Ectodermal cell (in vitro differentiated cells): ENCODE measurements at regions not wholly inside any gene's neighbourhood (a gene's known extent, or its start where the extent isn't known, plus 50 kb on each side); places are given as distances from the start of the nearest gene placed in this dataset.

ENCODE experiments used
- H3K27ac ChIP-seq: 2 replicates; pipeline ENCODE4 v1.7.0; 2013; ENCODE audit warnings: mild to moderate bottlenecking, low read depth, low read length; ENCODE audit not compliant: insufficient read depth, poor library complexity, severe bottlenecking
- H3K27me3 ChIP-seq: 2 replicates; pipeline ENCODE4 v1.7.0; 2013; ENCODE audit warnings: mild to moderate bottlenecking, low read length; ENCODE audit not compliant: insufficient read depth, control insufficient read depth, poor library complexity, severe bottlenecking
- H3K36me3 ChIP-seq: one replicate; pipeline ENCODE4 v1.7.0; 2013; ENCODE audit warnings: low read length; ENCODE audit not compliant: control insufficient read depth, insufficient read depth
- H3K4me1 ChIP-seq: one replicate; pipeline ENCODE4 v1.7.0; 2013; ENCODE audit warnings: low read length; ENCODE audit not compliant: control insufficient read depth, insufficient read depth
- H3K4me3 ChIP-seq: 2 replicates; pipeline ENCODE4 v1.7.0; 2013; ENCODE audit warnings: low read depth, low read length, control low read depth; ENCODE audit not compliant: insufficient read depth
- H3K9me3 ChIP-seq: 2 replicates; pipeline ENCODE4 v1.7.0; 2013; ENCODE audit warnings: mild to moderate bottlenecking, low read length, moderate library complexity; ENCODE audit not compliant: control insufficient read depth
- WGBS, 2 experiments: methylation state at CpG; one replicate each; pipeline ENCODE4 v1.1.7; 2013; ENCODE audit warnings: missing lambda C conversion rate in 2 of 2; 5-methylcytosine and 5-hydroxymethylcytosine counted together

DNA sequence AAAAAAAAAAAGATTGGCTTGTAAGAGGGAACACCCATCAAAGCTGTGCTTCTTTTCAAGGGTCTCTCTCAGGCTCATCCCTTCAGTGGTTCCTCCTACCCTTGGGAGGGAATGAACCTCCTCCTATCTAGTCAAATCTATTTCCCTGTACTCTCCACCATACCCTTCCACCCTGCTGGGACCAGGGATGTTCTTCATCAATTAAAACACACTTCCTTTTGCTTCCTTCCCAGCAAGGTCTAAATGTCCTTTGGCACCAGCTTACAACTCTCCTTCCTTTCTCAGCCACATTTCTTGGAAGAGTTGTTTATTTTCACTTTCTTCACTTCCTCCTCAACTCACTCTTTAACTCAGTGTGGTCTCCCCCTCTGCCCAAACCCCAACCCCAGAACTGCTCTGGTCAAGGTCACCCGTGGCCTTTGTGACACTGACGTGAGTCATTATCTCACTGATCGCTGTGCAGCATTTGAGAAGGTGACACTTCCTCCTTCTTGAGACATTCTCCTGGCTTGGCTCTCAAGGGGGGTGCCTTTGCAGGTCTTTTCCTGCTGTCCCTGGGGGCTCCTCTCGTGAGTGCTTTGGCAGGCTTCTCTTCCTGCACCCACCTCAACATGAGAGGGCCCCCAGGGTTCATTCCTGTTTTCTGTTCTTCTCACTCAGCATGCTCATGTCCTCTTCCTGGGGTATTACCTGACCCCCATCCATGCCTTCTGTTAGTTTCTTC lies 210.5 kb upstream of the TLE3 start:
- 85 to 90% methylated on average over 4 of the region's 4 CpGs for WGBS, 2 experiments
- no peaks in the 10 kb centered on the region for H3K9me3 ChIP-seq
- no peaks in the 10 kb centered on the region for H3K27me3 ChIP-seq
- no peaks in the 10 kb centered on the region for H3K36me3 ChIP-seq
- H3K27ac ChIP-seq = no peak overlapping the region
- no peak overlapping the region for H3K4me3 ChIP-seq
- H3K4me1 ChIP-seq = no peaks in the 10 kb centered on the region

DNA sequence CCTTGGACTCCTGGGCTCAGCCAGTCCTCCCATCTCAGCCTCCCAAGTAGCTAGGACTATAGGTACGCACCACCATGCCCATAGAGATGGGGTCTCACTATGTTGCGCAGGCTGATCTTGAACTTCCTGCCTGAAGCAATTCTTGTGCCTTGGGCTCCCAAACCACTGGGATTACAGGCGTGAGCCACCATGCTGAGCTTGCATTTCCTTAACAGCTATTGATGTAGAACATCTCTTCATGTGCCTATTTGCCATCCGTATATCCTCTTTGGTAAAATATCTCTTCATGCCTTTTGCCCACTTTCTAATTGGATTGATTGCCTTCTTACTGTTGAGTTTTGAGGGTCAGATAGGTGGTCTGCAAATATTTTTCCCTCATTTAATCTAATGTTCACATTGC lies 208.9 kb upstream of the TLE3 start:
- 92 to 93% methylated on average over 4 of the region's 4 CpGs for WGBS, 2 experiments

DNA sequence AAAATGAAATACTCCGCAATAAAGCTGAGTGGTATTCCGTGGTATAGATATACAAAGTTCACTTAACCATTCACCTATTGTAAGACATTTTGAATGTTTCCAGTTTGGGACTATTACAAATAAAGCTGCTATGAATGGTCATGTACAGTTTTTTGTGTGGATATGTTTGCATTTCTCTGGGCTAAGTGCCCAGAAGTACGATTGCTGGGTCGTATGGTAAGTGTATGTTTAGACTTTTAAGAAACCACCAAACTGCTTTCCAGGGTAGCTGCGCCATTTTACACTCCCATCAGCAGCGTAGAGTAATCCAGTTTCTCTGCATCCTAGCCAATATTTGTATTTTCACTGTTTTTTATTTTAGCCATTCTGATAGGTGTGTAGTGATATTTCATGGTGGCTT lies 208.4 kb upstream of the TLE3 start:
- H3K9me3 ChIP-seq = no peaks in the 10 kb centered on the region
- no peak overlapping the region for H3K27ac ChIP-seq
- no peaks in the 10 kb centered on the region for H3K36me3 ChIP-seq
- H3K4me1 ChIP-seq = no peaks in the 10 kb centered on the region
- 91 to 95% methylated on average over 4 to 5 of the region's 6 CpGs for WGBS, 2 experiments
- H3K4me3 ChIP-seq = no peak overlapping the region
- H3K27me3 ChIP-seq = no peaks in the 10 kb centered on the region

More for the DNA sequence above, 208.9 kb upstream of the TLE3 start:
- H3K36me3 ChIP-seq = no peaks in the 10 kb centered on the region
- no peaks in the 10 kb centered on the region for H3K4me1 ChIP-seq
- H3K27me3 ChIP-seq = no peaks in the 10 kb centered on the region
- H3K9me3 ChIP-seq = no peaks in the 10 kb centered on the region
- no peak overlapping the region for H3K4me3 ChIP-seq
- no peak overlapping the region for H3K27ac ChIP-seq

DNA sequence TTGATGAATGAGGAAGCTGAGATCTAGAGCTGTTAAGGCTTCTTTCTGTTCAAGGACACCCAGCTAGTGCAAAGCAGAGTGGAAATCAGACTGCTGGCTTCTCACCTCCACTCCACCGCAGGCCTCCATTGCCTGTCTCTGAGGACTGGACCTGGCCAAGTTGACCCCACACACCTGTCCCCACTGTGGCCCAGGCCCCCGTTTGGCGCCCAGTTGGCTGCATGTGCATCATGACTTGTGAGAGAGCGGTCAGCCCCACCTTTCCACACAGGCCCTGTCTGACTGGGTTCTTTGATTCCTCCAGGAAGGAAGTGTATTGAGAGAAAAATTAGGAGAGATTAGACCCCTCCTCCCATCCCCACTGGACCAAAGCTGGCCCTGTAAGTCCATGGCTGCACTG lies 206.3 kb upstream of the TLE3 start:
- Histone ChIP-seq H3K27me3 (no peaks in the 10 kb centered on the region), H3K4me1 (no peaks in the 10 kb centered on the region), H3K36me3 (no peaks in the 10 kb centered on the region), H3K4me3 (no peak overlapping the region), H3K9me3 (no peaks in the 10 kb centered on the region), H3K27ac (no peak overlapping the region)
- 95 to 96% methylated on average over 4 of the region's 4 CpGs for WGBS, 2 experiments

DNA sequence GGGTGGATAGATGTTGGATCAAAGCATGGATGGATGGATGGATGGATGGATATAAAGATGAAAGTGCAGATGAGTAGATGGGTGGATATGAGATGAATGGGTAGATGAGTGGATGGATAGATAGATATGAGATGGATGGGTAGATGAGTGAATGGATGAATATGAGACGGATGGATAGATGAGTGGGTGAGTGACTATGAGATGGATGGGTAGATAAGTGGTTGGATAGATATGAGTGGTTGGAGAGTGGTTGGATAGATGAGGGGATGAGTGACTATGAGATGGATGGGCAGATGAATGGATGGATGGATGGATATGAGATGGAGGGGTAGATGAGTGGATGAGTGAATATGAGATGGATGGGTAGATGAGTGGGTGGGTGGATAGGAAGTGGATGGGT lies 204.6 kb upstream of the TLE3 start:
- no peaks in the 10 kb centered on the region for H3K9me3 ChIP-seq
- H3K4me3 ChIP-seq = no peak overlapping the region
- H3K27me3 ChIP-seq = no peaks in the 10 kb centered on the region
- H3K36me3 ChIP-seq = no peaks in the 10 kb centered on the region
- whole genome bisulfite sequencing, 2 experiments = 86 to 89% methylated on average over 1 of the region's 1 CpG
- H3K4me1 ChIP-seq = no peaks in the 10 kb centered on the region
- no peak overlapping the region for H3K27ac ChIP-seq

DNA sequence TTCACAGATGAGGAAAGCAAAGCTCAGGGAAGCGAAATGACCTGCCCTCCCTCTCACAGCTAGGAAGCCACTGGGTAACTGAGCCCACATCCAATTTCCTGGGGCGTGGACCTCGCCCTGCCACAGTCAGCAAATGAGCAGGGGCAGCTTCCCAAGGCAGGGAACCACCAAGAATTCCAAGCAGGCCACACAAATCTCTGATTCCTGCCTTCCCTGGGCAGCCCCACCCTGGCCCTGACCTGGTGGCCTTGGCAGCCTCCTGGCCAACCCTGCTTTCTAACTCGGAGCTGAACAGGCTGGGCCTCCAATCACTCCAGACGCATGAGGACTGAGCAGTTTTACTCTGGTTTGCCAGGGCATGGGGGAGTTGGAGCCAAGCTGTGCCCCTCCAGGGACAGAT lies 203.7 kb upstream of the TLE3 start:
- no peaks in the 10 kb centered on the region for H3K4me1 ChIP-seq
- no peak overlapping the region for H3K27ac ChIP-seq
- H3K36me3 ChIP-seq = no peaks in the 10 kb centered on the region
- WGBS, 2 experiments = 89 to 92% methylated on average over 5 of the region's 5 CpGs
- no peaks in the 10 kb centered on the region for H3K27me3 ChIP-seq
- no peak overlapping the region for H3K4me3 ChIP-seq
- H3K9me3 ChIP-seq = no peaks in the 10 kb centered on the region

DNA sequence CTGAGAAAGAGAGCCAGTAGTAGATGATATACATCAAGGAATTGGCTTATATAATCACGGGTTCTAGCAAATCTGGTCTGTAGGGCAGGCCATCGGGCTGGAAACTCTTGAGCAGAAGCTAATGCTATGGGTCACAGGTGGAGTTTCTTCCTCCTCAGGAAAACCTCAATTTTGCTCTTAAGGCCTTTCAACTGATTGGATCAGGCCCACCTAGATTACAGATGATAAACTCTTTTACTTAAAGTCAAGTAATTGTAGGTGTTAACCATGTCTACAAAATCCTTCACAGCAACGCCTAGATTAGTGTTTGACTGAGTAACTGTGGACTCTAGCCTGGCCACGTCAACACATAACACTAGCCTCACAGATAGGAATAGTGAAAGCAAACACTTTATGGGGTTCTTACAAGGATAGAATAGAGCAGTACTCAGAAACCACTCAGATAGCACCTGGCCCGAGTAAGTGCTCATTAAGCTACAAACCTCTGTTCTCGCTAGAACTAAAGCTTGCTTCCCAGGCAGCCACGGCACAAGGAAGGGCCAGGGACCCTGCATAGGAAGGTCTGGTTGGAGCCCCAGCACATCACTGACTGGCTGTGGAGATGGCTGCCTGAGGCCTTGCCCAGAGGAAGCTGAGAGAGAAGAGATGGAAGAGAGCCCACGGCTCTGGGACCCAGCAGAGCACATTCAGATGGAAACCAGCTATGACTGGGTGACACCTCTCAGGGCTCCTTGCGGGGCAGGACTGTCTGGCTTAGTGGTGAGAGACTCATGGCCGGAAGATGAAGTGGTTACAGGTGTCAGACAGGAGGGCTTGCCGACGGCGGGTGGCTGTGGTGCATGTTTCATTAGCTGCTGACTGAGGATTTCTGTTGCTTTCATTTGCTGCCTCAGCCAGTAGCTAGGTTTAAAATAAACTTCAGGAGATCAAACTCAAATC lies 202.5 kb upstream of the TLE3 start:
- H3K27ac ChIP-seq = no peak overlapping the region
- H3K9me3 ChIP-seq = no peaks in the 10 kb centered on the region
- no peak overlapping the region for H3K4me3 ChIP-seq
- H3K36me3 ChIP-seq = no peaks in the 10 kb centered on the region
- no peaks in the 10 kb centered on the region for H3K4me1 ChIP-seq
- H3K27me3 ChIP-seq = no peaks in the 10 kb centered on the region
- 93 to 94% methylated on average over 13 of the region's 13 CpGs for WGBS, 2 experiments

DNA sequence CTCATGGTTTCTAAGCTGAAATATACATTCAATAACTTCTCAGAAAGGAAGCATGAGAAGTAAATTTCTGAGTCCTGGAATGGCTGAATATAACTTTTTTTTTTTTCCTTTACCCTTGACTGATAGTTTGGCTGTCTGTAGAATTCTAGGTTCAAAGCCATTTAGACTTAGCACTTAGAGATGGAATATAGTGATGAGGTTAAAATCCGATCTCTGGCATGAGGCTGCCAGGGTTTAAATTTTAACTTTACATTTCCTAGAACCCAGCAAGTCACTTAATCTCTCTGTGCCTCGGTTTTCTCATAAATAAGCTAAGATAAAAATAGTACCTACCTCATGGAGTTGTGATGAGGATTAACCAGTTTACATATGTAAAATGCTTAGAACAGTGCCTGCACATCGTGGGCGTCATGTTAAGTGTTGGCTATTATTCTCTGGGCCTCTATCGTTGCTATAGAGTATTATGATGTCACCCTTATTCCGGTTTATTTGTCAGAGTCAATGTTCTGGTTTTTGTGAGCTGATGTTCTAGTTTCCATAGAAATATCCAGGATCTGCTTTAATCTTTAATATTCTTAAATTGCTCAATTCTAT lies 199.8 kb upstream of the TLE3 start:
- H3K4me3 ChIP-seq = no peak overlapping the region
- no peaks in the 10 kb centered on the region for H3K27me3 ChIP-seq
- H3K4me1 ChIP-seq = no peaks in the 10 kb centered on the region
- no peaks in the 10 kb centered on the region for H3K36me3 ChIP-seq
- 88 to 94% methylated on average over 5 to 6 of the region's 6 CpGs for WGBS, 2 experiments
- H3K9me3 ChIP-seq = no peaks in the 10 kb centered on the region
- H3K27ac ChIP-seq = no peak overlapping the region

DNA sequence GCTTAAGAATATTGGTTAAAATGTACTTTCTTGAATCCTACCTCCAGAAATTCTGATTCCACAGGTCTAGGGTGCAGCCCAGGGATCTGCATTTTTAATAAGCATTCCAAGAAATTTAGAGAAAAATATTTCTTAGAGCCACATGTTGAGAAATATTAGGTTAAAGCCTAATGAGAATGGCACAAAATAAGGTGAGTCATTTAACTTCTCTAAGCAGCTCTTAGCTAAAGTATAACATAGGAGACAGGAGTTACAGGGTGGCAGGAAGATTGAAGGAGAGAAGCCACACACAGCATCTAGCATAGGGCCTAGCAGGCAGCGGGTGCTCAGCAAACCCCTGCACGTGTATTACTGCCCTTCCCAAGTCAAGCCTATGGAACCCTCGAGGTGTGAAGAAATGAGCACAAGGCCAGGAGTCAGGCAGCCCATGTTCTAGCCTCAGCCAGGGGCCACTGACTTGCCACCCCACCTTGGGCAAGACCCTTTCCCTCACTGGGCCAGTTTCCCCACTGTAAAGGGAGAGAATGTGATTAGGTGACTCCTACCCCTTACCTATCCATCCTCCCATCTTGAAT lies 197.1 kb upstream of the TLE3 start:
- Histone ChIP-seq H3K4me1 (no peaks in the 10 kb centered on the region), H3K36me3 (no peaks in the 10 kb centered on the region), H3K27ac (no peak overlapping the region), H3K27me3 (no peaks in the 10 kb centered on the region), H3K4me3 (no peak overlapping the region), H3K9me3 (no peaks in the 10 kb centered on the region)
- 92 to 93% methylated on average over 3 of the region's 3 CpGs for WGBS, 2 experiments
